ENCODE measurements at regions not wholly inside any gene's neighbourhood (a gene's known extent, or its start where the extent isn't known, plus 50 kb on each side); places are given as distances from the start of the nearest gene placed in this dataset.

GRCh38 chr17:33481652-33482051 lies 188.6 kb upstream of the ASIC2 start:
- DNase-seq = no peak

- no peak for DNase-seq
These were observed 189.5 kb upstream of the ASIC2 start for GRCh38 chr17:33482636-33483035.

- DNase-seq = no peak
These were observed 191.5 kb upstream of the ASIC2 start for GRCh38 chr17:33484559-33484958.

- no peak for DNase-seq
These were observed 193.2 kb upstream of the ASIC2 start for GRCh38 chr17:33486135-33486885.

- no peak for DNase-seq
These were observed 194.2 kb upstream of the ASIC2 start for GRCh38 chr17:33487187-33487879.

- no peak for DNase-seq
These were observed 198.9 kb upstream of the ASIC2 start for GRCh38 chr17:33491871-33492481.

GRCh38 chr17:33492731-33493265 lies 199.7 kb upstream of the ASIC2 start:
- no peak for DNase-seq

GRCh38 chr17:33493566-33493965 lies 200.5 kb upstream of the ASIC2 start:
- DNase-seq = no peak

- DNase-seq = no peak
These were observed 201.1 kb upstream of the ASIC2 start for GRCh38 chr17:33494151-33494550.

- DNase-seq = no peak
These were observed 204.5 kb upstream of the ASIC2 start for GRCh38 chr17:33497623-33498022.

- no peak for DNase-seq
These were observed 205.0 kb upstream of the ASIC2 start for GRCh38 chr17:33498069-33498468.

GRCh38 chr17:33499040-33499439 lies 205.9 kb upstream of the ASIC2 start:
- DNase-seq = no peak

GRCh38 chr17:33500151-33500550 lies 207.1 kb upstream of the ASIC2 start:
- no peak for DNase-seq

- no peak for DNase-seq
These were observed 208.1 kb upstream of the ASIC2 start for GRCh38 chr17:33501185-33501584.

GRCh38 chr17:33504571-33504970 lies 211.5 kb upstream of the ASIC2 start:
- DNase-seq = no peak

- DNase-seq = no peak
These were observed 214.0 kb upstream of the ASIC2 start for GRCh38 chr17:33506889-33507650.

GRCh38 chr17:33508215-33508614 lies 215.1 kb upstream of the ASIC2 start:
- DNase-seq = no peak

GRCh38 chr17:33509331-33509730 lies 216.2 kb upstream of the ASIC2 start:
- no peak for DNase-seq

- DNase-seq = no peak
These were observed 218.6 kb upstream of the ASIC2 start for GRCh38 chr17:33511670-33512069.

GRCh38 chr17:33512113-33512512 lies 219.0 kb upstream of the ASIC2 start:
- no peak for DNase-seq

GRCh38 chr17:33513769-33514168 lies 220.7 kb upstream of the ASIC2 start:
- no peak for DNase-seq

GRCh38 chr17:33514369-33514768 lies 221.3 kb upstream of the ASIC2 start:
- DNase-seq = no peak

- DNase-seq = no peak
These were observed 222.9 kb upstream of the ASIC2 start for GRCh38 chr17:33515974-33516373.
